Suppressor macrophage (primary cell): ENCODE measurements at regions not wholly inside any gene's neighbourhood (a gene's known extent, or its start where the extent isn't known, plus 50 kb on each side); places are given as distances from the start of the nearest gene placed in this dataset.
"Not testable (repeated sequence)": the region's sequence is repeated elsewhere in the genome, so short reads cannot be mapped to it uniquely, and the experiment has no call there.

Experiments
- DNase-seq, 4 experiments: peaks; one replicate each; pipeline ENCODE4 v3.0.0-alpha.2; 2020 to 2022

DNA sequence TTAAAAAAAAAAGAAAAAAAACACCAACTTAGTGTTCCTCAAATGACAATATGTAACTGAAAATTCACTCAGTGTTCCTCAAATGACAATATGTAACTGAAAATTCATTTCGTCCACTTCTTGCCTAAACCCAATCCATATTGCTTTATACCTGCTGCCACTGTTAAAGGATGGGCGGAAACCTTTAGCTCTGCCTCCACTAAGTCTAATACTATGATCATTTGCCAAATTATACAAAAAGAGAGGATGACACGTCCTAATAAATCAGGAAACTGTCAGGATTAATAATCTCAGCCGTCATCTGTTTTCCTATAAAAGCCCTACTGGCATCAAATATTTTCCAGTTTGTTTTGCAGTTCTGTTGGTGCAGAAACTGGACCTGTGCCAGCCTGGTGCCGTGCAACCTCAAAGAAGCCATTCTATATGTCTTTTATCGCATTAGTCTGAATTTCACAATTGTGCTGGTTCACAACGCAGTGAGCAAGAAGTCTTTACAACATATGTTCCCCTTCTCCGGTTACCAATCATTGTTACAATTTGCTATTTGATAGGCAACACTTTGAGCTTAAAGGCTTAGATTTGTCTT, 160.4 kb upstream of the KCNH8 start:
- DNase-seq: peak in 3 of 4 experiments; percentile 1 to 3 (median 3)

DNA sequence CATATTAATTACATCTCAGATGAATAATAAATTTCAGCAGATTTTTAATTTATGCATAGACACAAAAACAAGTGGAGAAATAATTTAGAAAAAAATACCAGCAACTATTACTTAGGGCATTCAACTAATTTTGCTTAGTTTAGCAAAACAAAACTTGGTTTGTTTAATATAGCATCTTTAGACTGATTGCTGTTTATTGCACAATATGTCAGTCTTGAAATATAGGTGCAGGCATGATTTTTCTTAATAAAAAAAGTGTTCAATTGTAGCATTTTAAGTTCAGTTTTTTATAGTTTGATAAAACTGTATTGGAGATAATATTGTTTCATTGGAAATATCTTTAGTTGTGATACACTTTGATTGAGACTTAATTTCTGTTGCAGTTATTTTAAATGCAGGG, 161.2 kb upstream of the KCNH8 start:
- no peak for DNase-seq

DNA sequence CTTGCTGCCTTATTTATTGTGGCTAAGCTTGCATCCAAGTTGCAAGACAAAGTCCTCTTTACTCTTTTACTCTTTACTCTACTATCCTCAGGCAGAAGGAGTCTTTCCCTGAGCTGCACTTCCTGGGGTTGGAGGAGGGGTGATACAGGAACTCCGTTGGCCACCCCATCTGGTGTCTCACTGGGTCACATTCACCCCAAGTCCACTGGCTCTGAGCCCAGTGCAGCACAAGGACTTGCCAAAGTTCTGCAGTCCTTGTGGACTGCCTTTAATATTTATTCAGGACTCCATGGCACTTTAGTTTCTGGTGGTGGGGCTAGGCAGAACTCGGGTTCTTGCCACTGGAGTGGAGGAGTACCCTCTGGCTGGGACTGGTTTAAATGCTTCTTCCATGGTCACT, 165.4 kb upstream of the KCNH8 start:
- no peak for DNase-seq

DNA sequence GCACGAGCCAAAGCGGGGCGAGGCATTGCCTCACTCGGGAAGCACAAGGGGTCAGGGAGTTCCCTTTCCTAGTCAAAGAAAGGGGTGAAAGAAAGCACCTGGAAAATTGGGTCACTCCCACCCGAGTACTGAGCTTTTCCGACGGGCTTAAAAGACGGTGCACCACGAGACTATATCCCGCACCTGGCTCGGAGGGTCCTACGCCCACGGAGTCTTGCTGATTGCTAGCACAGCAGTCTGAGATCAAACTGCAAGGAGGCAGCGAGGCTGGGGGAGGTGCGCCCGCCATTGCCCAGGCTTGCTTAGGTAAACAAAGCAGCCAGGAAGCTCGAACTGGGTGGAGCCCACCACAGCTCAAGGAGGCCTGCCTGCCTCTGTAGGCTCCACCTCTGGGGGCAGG, 172.2 kb upstream of the KCNH8 start:
- DNase-seq: not testable (repeated sequence)

DNA sequence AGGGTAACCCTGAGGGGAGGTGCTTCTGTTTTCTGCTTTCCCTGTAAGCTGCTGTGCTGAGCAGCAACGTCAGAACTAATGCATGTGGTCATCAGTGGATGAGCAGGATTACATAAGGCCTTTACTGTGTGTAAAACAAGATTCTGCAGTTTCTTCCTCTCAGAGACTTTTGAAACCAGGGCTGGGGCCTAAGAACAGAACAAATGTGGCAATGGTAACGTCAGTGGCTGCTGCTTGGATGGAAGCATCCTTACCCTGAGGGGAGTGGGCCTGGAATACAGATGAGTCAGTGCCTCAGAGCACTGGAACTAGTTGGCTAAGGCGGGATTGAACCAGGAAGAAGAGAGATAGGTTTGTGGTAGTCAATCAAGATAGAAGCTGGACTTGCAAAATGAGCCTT, 180.2 kb upstream of the KCNH8 start:
- DNase-seq: peak in 1 of 4 experiments; percentile 3

DNA sequence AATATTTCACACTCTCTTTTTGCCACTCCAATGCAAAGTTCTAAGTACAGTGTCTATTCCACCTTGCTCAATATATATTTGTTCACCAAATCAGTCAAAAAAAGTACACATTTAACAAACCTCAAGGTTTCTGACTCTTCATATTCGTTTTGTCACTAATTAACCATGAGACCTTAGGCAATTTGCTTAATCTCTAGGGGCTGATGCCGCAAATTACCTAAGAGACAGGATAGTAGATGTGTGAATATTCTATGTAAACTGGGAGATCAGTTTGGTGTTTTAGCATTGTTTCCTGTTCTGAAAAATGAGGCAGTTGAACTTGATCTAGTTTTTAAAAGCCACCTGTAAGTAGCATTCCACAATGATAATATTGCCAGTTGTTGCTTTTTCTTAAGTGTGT, 182.5 kb upstream of the KCNH8 start:
- no peak for DNase-seq

DNA sequence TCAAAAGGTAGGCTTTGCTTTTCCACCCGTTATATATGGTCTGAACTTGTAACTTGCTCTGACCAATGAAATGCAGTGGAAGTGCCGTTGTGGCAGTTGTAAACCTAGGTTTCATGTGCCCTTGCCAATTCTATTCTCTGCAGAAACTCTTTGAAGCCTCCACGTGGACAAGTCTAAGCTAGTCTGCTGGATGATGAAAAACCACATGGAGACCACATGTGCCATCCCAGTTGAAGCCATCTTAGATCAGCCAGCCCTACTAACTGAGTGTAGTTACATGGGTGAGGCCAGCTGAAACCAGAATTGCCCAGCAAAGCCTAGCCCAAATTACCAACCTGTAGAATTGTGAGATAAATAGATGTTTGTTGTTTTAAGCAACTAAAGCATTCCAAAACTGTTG, 183.7 kb upstream of the KCNH8 start:
- no peak for DNase-seq

DNA sequence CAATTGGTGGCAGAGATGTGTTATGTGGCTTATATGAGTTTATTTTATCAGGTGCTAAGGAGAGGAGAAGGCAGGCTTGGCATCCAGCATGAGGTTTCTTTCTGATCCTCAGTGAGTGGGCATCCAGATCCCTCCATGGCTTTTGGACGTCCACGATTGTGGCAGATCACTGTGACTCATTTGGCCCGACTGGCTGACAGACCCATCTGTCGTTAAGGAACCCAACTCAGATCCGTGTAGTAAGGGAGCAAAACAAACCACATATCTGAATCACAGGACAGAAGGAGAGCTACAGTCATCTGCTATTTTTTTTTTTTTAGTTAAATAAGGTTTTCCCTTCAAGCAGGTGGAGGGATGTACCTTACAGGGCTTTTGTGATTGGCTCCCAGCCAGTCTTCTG, 197.0 kb upstream of the KCNH8 start:
- DNase-seq: no peak

DNA sequence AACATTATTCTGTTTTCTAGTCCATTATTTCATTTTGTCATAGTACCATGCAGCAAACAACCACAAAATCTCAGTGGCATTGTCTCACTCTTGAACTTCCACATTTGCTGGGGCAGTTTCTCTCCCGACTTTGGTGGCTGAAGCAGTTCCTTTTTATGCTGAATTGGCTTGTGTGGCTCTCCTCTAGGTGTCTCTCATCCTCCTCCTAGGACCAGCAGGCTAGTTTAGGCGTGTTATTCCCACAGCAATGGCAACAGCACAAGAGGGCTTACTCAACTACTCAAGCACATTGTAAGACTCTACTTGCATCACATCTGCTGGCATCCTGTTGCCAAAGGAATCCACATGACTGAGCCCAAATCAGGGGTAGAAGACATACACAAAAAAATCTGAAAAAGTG, 201.8 kb upstream of the KCNH8 start:
- DNase-seq: peak; percentile 62 to 76 (median 68)

DNA sequence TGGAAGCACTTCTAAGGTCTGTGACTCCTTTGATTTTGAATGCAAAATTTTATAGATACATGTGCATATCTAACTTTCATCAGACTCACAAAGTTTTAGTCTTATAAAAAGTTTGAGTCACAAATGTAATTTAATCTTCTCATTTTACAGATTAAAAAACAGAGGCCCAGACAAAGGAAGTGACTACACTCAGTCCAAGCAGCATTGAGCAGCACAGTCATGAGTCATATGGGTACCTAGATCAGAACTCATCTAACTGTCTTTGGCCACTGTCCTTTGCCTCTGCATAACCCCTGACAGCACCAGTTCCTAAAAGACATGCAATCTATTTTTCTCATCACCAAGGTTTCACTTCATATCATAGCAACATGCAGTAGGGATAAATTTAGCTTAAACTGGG, 210.7 kb upstream of the KCNH8 start:
- DNase-seq: no peak

DNA sequence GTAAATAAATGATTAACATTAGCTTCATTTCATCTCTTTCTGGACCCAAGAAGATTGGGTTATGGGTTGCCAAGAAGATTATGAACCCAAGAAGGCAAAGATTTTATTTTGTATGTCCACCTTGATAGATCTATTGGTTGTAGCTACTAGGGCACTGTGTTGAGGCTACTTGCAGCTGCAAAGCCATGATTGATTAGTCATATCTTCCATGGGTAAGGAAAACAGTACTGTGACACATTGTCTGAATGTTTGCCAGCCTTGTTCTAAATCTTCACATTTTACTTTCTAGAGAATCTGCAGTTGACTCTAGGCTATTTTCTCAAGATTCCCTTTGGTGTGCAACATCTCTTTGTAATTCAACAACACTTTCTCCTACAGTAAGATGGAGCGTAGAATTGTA, 229.2 kb upstream of the KCNH8 start:
- no peak for DNase-seq

DNA sequence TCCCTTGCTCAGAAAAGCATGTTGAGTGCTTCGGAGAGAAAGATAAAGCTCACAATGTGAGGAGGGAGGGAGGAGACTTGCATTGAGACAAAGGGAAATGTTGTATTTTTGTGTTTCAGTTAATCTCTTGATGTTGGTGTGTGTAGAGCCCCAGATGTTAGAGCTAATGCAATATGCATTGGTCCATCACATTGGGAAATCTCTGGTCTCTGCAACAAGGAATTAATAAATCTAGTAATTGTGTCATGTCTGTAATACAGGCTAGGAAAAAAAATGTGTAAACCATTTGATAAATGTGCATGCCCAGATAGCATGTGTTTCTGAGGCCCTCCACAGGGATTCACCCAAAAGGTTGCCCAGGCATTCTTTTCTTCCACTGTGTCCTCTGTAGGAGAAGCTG, 230.4 kb upstream of the KCNH8 start:
- DNase-seq: no peak

DNA sequence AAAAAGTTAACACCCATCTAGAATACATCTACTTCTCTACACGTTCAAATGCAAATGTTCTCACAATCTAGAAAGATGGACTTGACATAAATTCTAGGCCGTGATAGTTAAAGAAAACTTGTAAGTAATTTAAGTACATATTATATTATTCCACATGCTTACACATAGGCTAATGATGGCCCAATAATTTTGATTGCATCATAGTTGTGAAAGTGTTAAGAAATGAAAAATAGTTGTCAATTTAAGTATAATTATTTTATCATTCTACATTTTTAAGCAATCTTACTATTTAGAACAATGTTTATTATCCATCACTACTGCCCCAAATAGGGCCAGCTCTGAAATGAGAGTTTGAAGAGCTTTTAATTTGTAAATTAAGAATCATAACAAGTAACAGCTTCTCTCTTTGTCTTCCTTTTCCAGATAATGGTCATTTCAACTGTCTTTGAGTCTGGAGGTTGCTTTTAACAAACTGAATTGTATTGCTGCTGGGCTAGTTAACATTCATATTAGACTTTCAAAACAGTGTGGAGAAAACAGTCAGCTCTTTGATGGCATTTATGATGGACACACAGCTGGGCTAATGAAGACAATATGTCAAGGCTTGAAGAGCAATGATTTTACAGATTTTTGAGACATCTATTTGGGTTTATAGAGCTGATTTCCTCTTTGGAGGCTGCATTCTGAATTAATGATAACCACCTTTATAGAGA, 246.1 kb upstream of the KCNH8 start:
- no peak for DNase-seq

DNA sequence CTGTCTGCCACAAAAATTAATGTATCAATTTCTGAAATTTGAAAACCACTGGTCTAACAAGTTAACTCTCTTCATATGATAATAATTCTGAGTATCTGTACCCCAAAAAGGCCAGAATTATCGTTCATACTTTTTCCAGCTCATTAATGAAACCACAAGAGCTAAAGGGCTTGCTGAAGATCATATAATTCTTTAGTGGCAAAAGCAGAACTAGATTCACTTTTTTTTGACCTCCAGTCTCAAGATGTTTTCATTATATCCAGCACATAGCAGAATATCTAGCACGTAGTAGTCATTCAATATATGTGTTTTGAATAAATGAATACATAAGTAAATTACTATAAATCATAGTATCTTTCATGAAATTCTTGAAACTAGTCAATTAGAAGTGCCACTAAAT, 246.7 kb upstream of the KCNH8 start:
- no peak for DNase-seq

DNA sequence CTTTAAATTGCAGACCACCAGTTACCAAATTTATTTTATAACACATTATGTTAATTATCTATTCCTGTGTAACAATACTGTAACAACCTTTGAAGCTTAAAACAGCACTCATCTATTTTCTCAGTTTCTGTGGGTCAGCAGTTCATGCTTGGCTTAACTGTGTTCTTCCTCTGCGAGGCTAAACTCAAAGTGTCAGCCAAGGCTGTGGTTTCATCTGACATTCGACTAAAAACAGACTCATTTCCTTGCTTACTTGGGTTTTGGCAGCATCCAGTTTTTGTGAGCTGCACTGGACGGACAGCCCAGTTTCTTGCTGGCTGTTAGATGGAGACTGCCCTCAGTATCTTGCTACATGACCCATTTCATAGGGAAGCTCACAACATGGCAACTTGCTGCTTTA, 247.3 kb upstream of the KCNH8 start:
- no peak for DNase-seq

DNA sequence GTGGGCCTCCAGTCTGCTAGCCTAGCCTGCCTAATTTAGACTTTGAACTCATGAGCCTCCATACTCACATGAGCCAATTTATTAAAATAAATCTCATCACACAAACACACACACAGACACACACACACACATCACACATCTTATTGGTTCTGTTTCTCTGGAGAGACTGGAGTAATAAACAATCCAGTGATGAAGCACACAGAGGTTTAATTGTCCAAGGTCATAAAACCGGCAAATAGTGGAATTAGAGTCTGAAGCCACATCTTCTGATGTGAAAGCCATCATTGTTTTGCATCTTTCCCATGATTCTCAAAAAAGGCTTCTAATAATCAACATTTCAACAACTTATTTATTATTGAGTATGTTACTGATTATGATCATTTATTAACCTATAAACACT, 249.4 kb upstream of the KCNH8 start:
- DNase-seq: no peak

DNA sequence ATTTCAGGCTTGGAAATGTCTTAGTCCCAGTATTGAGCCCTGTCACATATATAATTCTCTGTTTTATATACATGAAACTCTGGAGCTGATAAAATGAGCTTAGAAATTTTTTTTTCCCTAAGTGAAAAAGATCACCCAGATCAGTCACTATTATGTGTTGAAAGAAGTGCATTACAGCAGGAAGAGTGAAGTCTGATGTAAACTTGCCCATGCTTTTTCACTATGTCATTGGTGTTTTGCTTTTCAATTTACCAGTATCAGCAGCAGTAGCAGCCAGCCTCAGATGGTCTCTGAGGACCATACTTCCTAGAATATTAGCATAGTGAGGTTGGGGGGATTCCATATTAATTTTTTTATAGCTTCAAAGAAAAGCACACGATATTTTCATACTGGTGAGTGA, 255.6 kb upstream of the KCNH8 start:
- DNase-seq: no peak

DNA sequence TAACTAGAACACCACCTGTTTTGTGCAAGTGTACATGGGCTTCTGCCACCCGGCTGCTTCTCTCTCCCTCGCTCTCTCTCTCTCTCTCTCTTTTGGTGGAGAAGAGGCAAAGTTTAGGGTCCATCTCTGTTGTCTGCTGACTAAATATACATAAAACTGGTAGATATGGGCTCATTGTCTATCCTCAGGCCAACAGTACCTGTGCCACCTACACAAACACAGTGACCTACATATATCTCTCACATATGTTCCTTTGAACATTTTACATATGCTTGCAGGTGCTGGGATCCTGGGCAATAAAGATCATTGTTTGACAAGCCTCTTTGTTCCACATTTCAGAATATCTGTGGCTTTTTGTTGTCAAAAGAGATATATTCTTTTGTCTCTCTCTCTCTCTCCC, 256.3 kb upstream of the KCNH8 start:
- no peak for DNase-seq

DNA sequence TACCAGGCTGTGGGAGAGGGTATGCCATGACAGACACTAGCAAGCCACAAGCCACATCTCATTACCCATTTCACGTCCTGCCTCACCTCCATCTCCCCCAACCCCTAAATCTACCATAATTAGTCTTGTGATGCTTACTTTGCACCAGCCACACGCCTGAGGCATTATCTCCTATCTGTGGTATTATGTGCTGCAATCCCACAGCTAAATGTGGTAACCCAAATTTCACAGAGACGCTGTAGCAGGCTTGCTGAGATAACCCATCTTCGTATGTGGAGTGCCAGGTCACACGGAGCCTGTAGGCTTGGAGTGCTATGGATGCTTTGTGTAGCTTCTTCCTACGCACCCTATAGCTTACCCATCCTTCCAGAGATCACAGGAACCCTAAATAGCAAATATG, 256.7 kb upstream of the KCNH8 start:
- no peak for DNase-seq

DNA sequence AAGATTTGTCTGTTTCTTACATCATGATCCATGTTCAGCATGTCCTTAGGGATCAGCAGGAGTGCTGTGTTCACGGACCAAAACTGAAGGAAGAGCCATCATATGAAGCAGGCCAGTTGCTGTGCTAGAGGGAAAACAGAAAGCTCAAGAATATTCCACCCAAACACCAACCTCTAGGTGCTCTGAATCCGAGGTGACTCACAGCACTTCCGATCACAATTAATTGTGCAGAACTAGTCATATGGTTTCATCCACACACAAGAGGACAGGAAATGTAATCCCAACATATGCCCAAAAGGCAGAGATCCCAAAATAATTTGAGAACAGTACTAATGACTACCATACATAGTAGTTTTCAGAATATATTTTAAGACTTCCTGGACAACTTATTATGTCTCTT, 257.9 kb upstream of the KCNH8 start:
- DNase-seq: no peak

DNA sequence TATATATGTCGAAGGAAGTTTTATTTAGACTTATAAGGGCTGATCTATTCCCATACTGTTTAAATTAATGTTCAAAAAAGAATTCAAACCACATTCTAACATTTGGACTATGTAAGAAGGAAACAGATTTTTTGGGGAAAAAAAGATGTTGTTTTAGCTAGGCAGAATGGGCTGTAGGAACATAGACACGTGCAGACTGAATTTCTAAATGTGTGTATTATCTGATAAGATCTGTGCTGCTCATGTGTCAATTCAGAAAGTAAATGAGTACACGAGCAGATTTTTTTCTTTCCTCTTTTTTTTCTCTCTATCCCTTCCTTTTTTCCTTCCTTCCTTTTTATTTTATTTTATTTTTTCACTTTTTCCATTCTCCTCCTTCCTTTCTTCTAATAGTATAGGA, 259.5 kb upstream of the KCNH8 start:
- DNase-seq: no peak

DNA sequence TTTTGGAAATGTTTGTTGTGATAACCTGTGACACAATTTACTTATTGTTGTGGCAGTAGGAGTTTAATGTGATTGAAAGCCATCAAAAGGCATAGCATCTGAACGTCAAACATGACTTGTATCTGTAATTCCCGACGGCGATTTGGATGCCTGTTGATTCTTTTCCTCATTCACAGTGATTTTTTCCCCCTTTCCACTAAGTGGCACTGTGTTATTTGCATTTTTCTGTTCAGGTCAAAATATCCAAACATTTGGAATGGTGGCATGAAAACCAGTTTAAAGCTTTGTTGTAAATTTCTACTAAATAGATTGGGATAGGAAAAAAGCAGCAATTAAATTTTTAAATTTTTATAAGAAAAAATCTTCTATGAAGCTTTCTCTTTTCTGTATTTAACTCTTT, 259.9 kb upstream of the KCNH8 start:
- no peak for DNase-seq

DNA sequence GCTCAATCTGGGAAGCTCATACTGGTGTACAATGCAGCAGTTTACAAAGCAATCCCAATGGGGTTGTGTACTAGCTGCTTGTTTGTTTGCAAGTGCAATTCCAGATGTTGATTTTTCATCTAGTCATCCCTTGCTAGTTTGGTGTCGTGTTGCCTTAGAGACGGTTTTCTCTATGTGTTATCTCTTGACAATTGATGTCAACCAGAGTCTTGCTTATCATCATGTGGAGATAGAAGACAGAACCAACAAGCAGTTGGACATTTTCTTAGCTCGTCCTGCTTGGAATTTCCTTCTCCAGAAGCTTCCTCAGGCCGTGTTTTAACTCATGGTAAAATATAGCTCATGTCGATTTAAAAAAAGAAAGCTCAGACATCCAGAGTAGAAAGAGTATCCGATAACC, 262.0 kb upstream of the KCNH8 start:
- no peak for DNase-seq

DNA sequence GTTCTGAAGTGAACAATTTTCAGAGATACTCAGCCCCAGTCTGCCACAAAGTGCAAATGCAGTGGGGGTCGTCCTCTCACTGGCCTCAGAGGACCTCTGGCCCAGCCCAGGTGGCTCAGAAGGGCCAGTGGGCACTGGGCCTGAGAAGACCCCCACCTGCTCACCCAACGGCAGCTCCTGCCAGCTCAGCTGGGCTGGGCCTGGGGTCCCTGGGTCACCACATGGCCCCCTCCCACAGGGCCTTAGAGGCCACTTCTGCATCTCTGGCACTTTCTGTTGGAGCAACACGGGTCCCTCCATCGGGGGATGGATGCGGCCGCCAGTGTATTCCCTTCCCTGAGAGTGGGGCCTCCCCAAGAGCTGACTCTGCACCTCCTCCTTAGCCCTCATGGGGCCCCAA, 262.7 kb upstream of the KCNH8 start:
- DNase-seq: no peak

DNA sequence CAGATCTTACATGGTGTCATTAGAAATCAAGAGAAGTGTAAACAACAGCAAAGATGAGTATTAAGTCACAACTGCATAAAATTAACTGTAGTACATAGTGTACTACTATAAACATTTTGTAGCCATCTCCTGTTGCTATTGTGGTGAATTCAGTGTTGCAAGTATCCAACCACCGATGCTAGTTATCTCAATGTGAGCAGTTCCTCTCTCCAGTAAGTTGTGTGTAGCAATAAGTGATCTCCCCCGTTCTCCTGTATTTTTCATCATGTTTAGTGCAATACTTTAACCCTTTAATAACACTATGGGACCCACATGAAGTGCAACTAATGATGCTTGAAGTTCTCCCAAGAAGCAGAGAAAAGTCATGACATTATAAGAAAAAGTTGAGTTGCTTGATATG, 264.7 kb upstream of the KCNH8 start:
- DNase-seq: peak in 1 of 4 experiments; percentile 4
